OCI-LY3 (cell line): ENCODE measurements at regions not wholly inside any gene's neighbourhood (a gene's known extent, or its start where the extent isn't known, plus 50 kb on each side); places are given as distances from the start of the nearest gene placed in this dataset.
"Not testable (repeated sequence)": the region's sequence is repeated elsewhere in the genome, so short reads cannot be mapped to it uniquely, and the experiment has no call there.

Experiments used
- H2AFZ ChIP-seq: fragments of 200-600, 300-600 bp; shearing (Covaris generic); 2 replicates; pipeline ENCODE4 v1.6.0; 2014; ENCODE audit warnings: antibody characterized with exemption, low read depth, low read length
- H3K27ac ChIP-seq: fragments of 200-600, 300-600 bp; sonication (generic); 2 replicates; pipeline ENCODE4 v1.5.1; 2014; ENCODE audit warnings: mild to moderate bottlenecking, low read length, moderate library complexity, mixed read lengths
- H3K27me3 ChIP-seq: fragments of 200-600, 300-600 bp; sonication (generic); 2 replicates; pipeline ENCODE4 v1.6.1; 2014; ENCODE audit warnings: low read depth, low read length, mixed read lengths
- H3K36me3 ChIP-seq: fragments of 200-600, 300-600 bp; sonication (generic); replicated peaks from 2 replicates; pipeline ENCODE3; 2014; ENCODE audit warnings: low read depth, low read length, mixed read lengths
- H3K4me1 ChIP-seq: fragments of 300-600, 200-600 bp; sonication (generic); 2 replicates; pipeline ENCODE4 v1.6.1; 2014; ENCODE audit warnings: low read length, mixed read lengths
- H3K4me2 ChIP-seq: fragments of 200-600, 300-600 bp; sonication (generic); 2 replicates; pipeline ENCODE4 v1.6.1; 2014; ENCODE audit warnings: low read length, mixed read lengths
- H3K4me3 ChIP-seq: fragments of 300-600, 200-600 bp; sonication (generic); 2 replicates; pipeline ENCODE4 v1.5.1; 2014; ENCODE audit warnings: antibody characterized with exemption, mild to moderate bottlenecking, low read length, moderate library complexity
- H3K79me2 ChIP-seq: fragments of 300-600, 200-600 bp; shearing (Covaris generic); 2 replicates; pipeline ENCODE4 v1.6.1; 2014; ENCODE audit warnings: mild to moderate bottlenecking, low read length, mixed read lengths
- H3K9ac ChIP-seq: fragments of 300-600, 200-600 bp; shearing (Covaris generic); 2 replicates; pipeline ENCODE4 v1.6.0; 2014; ENCODE audit warnings: mild to moderate bottlenecking, low read length, moderate library complexity
- H3K9me3 ChIP-seq: fragments of 200-600, 300-600 bp; shearing (Covaris generic); 2 replicates; pipeline ENCODE4 v1.6.1; 2014; ENCODE audit warnings: low read length, mixed read lengths; ENCODE audit not compliant: insufficient read depth
- H4K20me1 ChIP-seq: fragments of 200-600, 300-600 bp; sonication (generic); 2 replicates; pipeline ENCODE4 v1.6.1; 2016; ENCODE audit warnings: low read length, mixed read lengths; ENCODE audit not compliant: insufficient read depth
- EZH2phosphoT487 ChIP-seq: fragments of 200-600 bp; shearing (Covaris generic); IDR thresholded peaks from 2 replicates; pipeline ENCODE4 v1.6.1; 2018; ENCODE audit warnings: antibody characterized with exemption, mixed run types, low read depth
- TF ChIP-seq, protein P1 (sequence below): fragments of 200-600, 300-600 bp; sonication (generic); IDR thresholded peaks from 2 replicates; pipeline ENCODE4 v1.5.1; 2014; ENCODE audit warnings: antibody characterized with exemption, low read length, low read depth

DNA sequence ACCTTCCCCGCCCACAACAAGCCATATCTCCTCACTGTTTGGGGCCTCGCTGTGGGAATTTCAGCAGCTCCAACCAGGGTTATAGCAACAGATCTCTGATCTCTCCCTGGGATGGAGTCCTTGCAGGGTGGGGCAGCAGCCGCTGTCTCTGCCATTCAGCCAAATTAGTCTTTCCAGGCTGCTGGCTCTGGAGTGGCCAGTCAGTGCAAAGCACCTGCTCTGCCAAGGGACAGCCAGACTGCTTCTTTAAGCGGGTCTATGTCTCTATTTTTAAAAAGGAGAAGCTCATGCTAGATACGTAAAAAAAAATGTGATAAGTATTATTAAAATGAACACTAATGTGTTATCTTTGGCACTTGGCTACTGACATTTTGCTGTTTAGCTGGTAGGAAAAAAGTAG is 380.2 kb downstream of the CDH10 start:
- H3K9me3 ChIP-seq = no peaks in the 10 kb centered on the region
- no peaks in the 10 kb centered on the region for H3K79me2 ChIP-seq
- H3K4me3 ChIP-seq = no peak overlapping the region
- H3K9ac ChIP-seq = no peak overlapping the region
- no peaks in the 10 kb centered on the region for H4K20me1 ChIP-seq
- H2AFZ ChIP-seq = no peak overlapping the region
- H3K27ac ChIP-seq = no peak overlapping the region
- no peaks in the 10 kb centered on the region for H3K27me3 ChIP-seq
- TF ChIP-seq EZH2phosphoT487 = no peak
- TF ChIP-seq, protein P1, sequence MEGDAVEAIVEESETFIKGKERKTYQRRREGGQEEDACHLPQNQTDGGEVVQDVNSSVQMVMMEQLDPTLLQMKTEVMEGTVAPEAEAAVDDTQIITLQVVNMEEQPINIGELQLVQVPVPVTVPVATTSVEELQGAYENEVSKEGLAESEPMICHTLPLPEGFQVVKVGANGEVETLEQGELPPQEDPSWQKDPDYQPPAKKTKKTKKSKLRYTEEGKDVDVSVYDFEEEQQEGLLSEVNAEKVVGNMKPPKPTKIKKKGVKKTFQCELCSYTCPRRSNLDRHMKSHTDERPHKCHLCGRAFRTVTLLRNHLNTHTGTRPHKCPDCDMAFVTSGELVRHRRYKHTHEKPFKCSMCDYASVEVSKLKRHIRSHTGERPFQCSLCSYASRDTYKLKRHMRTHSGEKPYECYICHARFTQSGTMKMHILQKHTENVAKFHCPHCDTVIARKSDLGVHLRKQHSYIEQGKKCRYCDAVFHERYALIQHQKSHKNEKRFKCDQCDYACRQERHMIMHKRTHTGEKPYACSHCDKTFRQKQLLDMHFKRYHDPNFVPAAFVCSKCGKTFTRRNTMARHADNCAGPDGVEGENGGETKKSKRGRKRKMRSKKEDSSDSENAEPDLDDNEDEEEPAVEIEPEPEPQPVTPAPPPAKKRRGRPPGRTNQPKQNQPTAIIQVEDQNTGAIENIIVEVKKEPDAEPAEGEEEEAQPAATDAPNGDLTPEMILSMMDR = no peak
- H3K36me3 ChIP-seq = no peaks in the 10 kb centered on the region
- no peak overlapping the region for H3K4me2 ChIP-seq
- H3K4me1 ChIP-seq = no peaks in the 10 kb centered on the region

DNA sequence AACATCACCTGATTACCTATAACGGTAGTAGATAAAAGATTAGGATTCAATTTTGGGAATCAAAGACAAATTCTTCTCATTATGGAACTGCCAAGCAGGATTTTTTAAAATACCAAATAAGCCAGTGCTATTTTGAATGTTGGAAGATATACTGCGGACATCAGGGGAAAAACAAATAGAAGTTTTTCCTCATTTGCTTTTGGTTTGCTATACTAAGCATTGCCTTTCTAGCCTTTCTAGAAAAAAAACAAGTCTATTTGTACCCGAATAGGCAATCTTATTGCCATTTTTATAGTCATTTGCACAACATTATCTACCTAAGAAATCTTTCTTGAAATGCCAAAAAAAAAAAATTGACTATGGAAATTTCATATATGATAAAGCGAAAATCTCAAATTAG is 379.5 kb downstream of the CDH10 start:
- no peaks in the 10 kb centered on the region for H3K9me3 ChIP-seq
- H3K4me1 ChIP-seq = no peaks in the 10 kb centered on the region
- no peak overlapping the region for H2AFZ ChIP-seq
- no peaks in the 10 kb centered on the region for H3K27me3 ChIP-seq
- H3K4me3 ChIP-seq = no peak overlapping the region
- no peaks in the 10 kb centered on the region for H4K20me1 ChIP-seq
- H3K4me2 ChIP-seq = no peak overlapping the region
- H3K36me3 ChIP-seq = no peaks in the 10 kb centered on the region
- TF ChIP-seq, protein P1 = no peak
- TF ChIP-seq EZH2phosphoT487 = no peak
- H3K27ac ChIP-seq = no peak overlapping the region
- H3K9ac ChIP-seq = no peak overlapping the region
- H3K79me2 ChIP-seq = no peaks in the 10 kb centered on the region

DNA sequence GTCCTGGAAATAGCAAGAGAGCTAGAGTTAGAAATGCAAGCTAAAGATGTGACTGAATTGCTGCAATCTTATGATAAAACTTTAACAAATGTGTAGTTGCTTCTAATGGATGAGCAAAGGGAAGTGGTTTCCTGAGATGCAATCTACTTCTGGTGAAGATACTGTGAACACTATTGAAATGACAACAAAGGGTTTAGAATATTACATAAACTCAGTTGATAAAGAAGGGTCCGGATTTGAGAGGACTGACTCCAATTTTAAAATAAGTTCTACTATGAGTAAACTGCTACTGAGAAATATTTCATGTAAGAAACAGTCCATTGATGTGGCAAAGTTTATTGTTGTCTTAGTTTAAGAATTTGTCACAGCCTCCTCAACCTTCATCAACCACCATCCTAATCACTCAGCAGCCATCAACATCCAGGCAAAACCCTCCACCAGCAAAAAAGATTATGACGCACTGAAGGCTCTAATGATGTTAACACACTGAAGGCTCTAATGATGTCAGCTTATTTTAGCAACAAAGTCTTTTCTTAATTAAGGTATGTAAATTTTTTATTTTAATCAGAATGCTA is 376.2 kb downstream of the CDH10 start:
- no peak overlapping the region for H3K4me3 ChIP-seq
- TF ChIP-seq, protein P1 = no peak
- no peak for TF ChIP-seq EZH2phosphoT487
- no peak overlapping the region for H3K4me2 ChIP-seq
- no peaks in the 10 kb centered on the region for H3K36me3 ChIP-seq
- no peaks in the 10 kb centered on the region for H4K20me1 ChIP-seq
- no peaks in the 10 kb centered on the region for H3K4me1 ChIP-seq
- H2AFZ ChIP-seq = no peak overlapping the region
- H3K9ac ChIP-seq = no peak overlapping the region
- no peaks in the 10 kb centered on the region for H3K79me2 ChIP-seq
- H3K27ac ChIP-seq = no peak overlapping the region
- H3K27me3 ChIP-seq = no peaks in the 10 kb centered on the region
- H3K9me3 ChIP-seq = no peaks in the 10 kb centered on the region

DNA sequence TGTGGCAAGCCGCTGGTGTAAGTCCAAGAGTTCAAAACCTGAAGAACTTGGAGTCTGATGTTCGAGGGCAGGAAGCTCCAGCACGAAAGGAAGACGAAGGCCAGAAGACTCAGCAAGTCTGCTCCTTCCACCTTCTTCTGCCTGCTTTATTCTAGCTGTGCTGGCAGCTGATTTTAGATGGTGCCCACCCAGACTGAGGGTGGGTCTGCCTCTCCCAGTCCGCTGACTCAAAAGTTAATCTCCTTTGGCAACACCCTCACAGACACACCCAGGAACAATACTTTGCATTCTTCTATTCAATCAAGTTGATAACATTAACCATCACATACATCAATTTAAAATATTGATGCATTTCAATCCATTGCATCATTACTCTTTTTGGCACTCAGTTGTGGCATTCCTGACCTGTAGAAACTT is 373.1 kb downstream of the CDH10 start:
- not testable (repeated sequence) for H3K36me3 ChIP-seq, H3K9me3 ChIP-seq, H3K27me3 ChIP-seq, H2AFZ ChIP-seq, H4K20me1 ChIP-seq, H3K4me2 ChIP-seq, H3K9ac ChIP-seq, H3K79me2 ChIP-seq, H3K4me1 ChIP-seq, H3K4me3 ChIP-seq, H3K27ac ChIP-seq

DNA sequence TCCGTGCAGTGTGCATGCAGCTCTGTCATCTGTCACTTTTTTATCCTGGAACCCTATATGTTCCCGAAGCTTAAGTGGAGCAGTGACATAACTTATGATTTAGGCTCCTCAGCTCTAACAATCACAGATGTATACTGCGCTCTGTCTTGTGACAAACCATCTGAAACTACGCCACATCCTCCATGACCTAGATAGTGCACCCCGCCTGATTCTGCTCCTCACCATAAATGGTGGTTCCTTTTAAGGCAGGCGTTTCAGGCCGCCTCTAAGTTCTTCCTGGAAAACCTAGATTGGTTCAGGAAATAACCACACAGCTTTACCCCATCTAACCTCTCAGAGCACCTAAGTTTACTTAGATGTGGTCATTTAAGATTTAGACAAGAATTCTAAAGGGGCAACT is 372.0 kb downstream of the CDH10 start:
- Histone ChIP-seq H3K9me3 (no peaks in the 10 kb centered on the region), H3K9ac (no peak overlapping the region), H2AFZ (no peak overlapping the region), H3K79me2 (no peaks in the 10 kb centered on the region), H3K4me2 (no peak overlapping the region), H3K36me3 (no peaks in the 10 kb centered on the region), H3K27me3 (no peaks in the 10 kb centered on the region), H3K27ac (no peak overlapping the region), H3K4me3 (no peak overlapping the region), H4K20me1 (no peaks in the 10 kb centered on the region), H3K4me1 (no peaks in the 10 kb centered on the region)
- TF ChIP-seq EZH2phosphoT487 = no peak
